ENCODE measurements at regions not wholly inside any gene's neighbourhood (a gene's known extent, or its start where the extent isn't known, plus 50 kb on each side); places are given as distances from the start of the nearest gene placed in this dataset.

- TF ChIP-seq RXRA (IDR thresholded peaks at IDR 0.05) (no peak), ZBTB33 (IDR thresholded peaks at IDR 0.05) (no peak)
These were observed 433.3 kb upstream of the EDIL3 start for GRCh38 chr5:84817953-84818352.

GRCh38 chr5:84816746-84817547 lies 432.3 kb upstream of the EDIL3 start:
- no peak for TF ChIP-seq CTCF (IDR thresholded peaks at IDR 0.05; ENCODE audit: low read depth, low read length, missing input control)
- DNase-seq (ENCODE audit: low spot score): no peak

More at GRCh38 chr5:84817953-84818352, 433.3 kb upstream of the EDIL3 start:
- H3K27me3 ChIP-seq (ENCODE audit: control insufficient read depth in 4 of 4, insufficient read depth in 4 of 4, low read length in 3 of 4): no peaks in the 10 kb centered on the region
- WGBS: 92% methylated on average over 5 of the region's 5 CpGs
- no peak overlapping the region for H3K4me3 ChIP-seq (ENCODE audit: low read depth in 1 of 3, low read length in 3 of 3)
- DNase-seq (ENCODE audit: low spot score): no peak
- no peak overlapping the region for H3K27ac ChIP-seq (ENCODE audit: low read depth in 1 of 2, low read length in 2 of 2)
- H3K4me1 ChIP-seq (ENCODE audit: control insufficient read depth in 4 of 4, insufficient read depth in 4 of 4, low read length in 3 of 4): no peaks in the 10 kb centered on the region
- no peak overlapping the region for H3K9ac ChIP-seq (ENCODE audit: low read depth in 1 of 2, low read length in 2 of 2)
- H3K36me3 ChIP-seq (ENCODE audit: control insufficient read depth in 4 of 4, insufficient read depth in 3 of 4, low read depth in 1 of 4, low read length in 3 of 4): no peaks in the 10 kb centered on the region
- H3K9me3 ChIP-seq (ENCODE audit: control insufficient read depth in 4 of 4, low read length in 3 of 4): no peaks in the 10 kb centered on the region

GRCh38 chr5:84816160-84816559 lies 431.5 kb upstream of the EDIL3 start:
- no peak overlapping the region for H3K27ac ChIP-seq (ENCODE audit: low read depth in 1 of 2, low read length in 2 of 2)
- no peak overlapping the region for H3K4me3 ChIP-seq (ENCODE audit: low read depth in 1 of 3, low read length in 3 of 3)
- WGBS: 66% methylated on average over 1 of the region's 1 CpG
- no peak for DNase-seq (ENCODE audit: low spot score)
- no peaks in the 10 kb centered on the region for H3K9me3 ChIP-seq (ENCODE audit: control insufficient read depth in 4 of 4, low read length in 3 of 4)
- TF ChIP-seq HNF4G (IDR thresholded peaks at IDR 0.05): no peak
- TF ChIP-seq FOXA1 (IDR thresholded peaks at IDR 0.05): no peak
- no peak for TF ChIP-seq RXRA (IDR thresholded peaks at IDR 0.05)
- no peak for TF ChIP-seq GABPA (IDR thresholded peaks at IDR 0.05 in 1 of 2, conservative IDR thresholded peaks at IDR 0.05 in 1 of 2)
- TF ChIP-seq MAX (IDR thresholded peaks at IDR 0.05): no peak
- no peak for TF ChIP-seq ATF3 (IDR thresholded peaks at IDR 0.05)
- no peaks in the 10 kb centered on the region for H3K27me3 ChIP-seq (ENCODE audit: control insufficient read depth in 4 of 4, insufficient read depth in 4 of 4, low read length in 3 of 4)
- H3K36me3 ChIP-seq (ENCODE audit: control insufficient read depth in 4 of 4, insufficient read depth in 3 of 4, low read depth in 1 of 4, low read length in 3 of 4): no peaks in the 10 kb centered on the region
- H3K4me1 ChIP-seq (ENCODE audit: control insufficient read depth in 4 of 4, insufficient read depth in 4 of 4, low read length in 3 of 4): no peaks in the 10 kb centered on the region
- H3K9ac ChIP-seq (ENCODE audit: low read depth in 1 of 2, low read length in 2 of 2): no peak overlapping the region

More at GRCh38 chr5:84816746-84817547, 432.3 kb upstream of the EDIL3 start:
- no peak overlapping the region for H3K9ac ChIP-seq (ENCODE audit: low read depth in 1 of 2, low read length in 2 of 2)
- no peaks in the 10 kb centered on the region for H3K9me3 ChIP-seq (ENCODE audit: control insufficient read depth in 4 of 4, low read length in 3 of 4)
- no peaks in the 10 kb centered on the region for H3K4me1 ChIP-seq (ENCODE audit: control insufficient read depth in 4 of 4, insufficient read depth in 4 of 4, low read length in 3 of 4)
- H3K27ac ChIP-seq (ENCODE audit: low read depth in 1 of 2, low read length in 2 of 2): no peak overlapping the region
- no peaks in the 10 kb centered on the region for H3K36me3 ChIP-seq (ENCODE audit: control insufficient read depth in 4 of 4, insufficient read depth in 3 of 4, low read depth in 1 of 4, low read length in 3 of 4)
- 55% methylated on average over 4 of the region's 4 CpGs for WGBS
- H3K27me3 ChIP-seq (ENCODE audit: control insufficient read depth in 4 of 4, insufficient read depth in 4 of 4, low read length in 3 of 4): no peaks in the 10 kb centered on the region
- H3K4me3 ChIP-seq (ENCODE audit: low read depth in 1 of 3, low read length in 3 of 3): no peak overlapping the region

Measured in liver (tissue), 8 donors.